ENCODE measurements at regions not wholly inside any gene's neighbourhood (a gene's known extent, or its start where the extent isn't known, plus 50 kb on each side); places are given as distances from the start of the nearest gene placed in this dataset.

DNA sequence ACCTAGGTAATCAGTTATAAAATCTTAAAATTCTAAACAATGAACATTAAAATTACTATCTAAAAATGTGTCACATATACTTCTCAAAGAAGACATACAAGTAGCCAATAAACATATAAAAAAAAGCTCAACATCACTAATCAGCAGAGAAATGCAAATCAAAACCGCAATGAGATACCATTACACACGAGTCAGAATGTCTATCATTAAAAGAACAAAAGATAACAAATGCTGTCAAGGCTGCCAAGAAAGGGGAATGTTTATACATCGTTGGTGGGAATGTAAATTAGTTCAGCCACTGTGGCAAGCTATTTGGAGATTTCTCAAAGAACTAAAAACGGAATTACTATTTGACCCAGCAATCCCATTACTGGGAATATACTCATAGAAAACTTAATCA lies 310.3 kb upstream of the EDNRB start:
- in situ Hi-C loops (cut with HindIII; ENCODE audit: low pct_unique_long_range_greater_than_20kb, low sequenced_read_pairs): no loop called here
- TF ChIP-seq JUND (IDR thresholded peaks at IDR 0.05; ENCODE audit: low read depth): no peak
- DNase-seq (ENCODE audit: low read depth in 1 of 2, low spot score in 1 of 2): no peak

DNA sequence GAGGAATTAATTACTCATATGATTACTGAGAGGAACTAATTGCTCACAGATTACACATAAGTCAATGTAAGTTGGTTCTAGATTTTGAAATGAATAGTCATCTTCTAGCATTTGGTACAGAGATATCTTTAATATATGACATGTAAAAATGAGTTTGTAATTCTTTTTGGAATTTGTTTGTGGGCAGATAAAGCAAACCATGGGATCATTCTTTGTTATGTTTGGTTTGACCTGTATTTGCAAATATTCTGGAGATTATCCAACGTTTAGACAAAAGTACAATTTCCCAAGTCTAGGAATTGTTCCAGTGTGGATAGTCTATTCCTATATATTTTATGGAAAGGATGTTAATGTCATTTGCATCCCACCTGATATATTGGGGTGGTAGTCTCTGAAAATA lies 309.6 kb upstream of the EDNRB start:
- in situ Hi-C loops (cut with HindIII; ENCODE audit: low pct_unique_long_range_greater_than_20kb, low sequenced_read_pairs): no loop called here
- no peak for DNase-seq (ENCODE audit: low read depth in 1 of 2, low spot score in 1 of 2)
- TF ChIP-seq JUND (IDR thresholded peaks at IDR 0.05; ENCODE audit: low read depth): no peak

DNA sequence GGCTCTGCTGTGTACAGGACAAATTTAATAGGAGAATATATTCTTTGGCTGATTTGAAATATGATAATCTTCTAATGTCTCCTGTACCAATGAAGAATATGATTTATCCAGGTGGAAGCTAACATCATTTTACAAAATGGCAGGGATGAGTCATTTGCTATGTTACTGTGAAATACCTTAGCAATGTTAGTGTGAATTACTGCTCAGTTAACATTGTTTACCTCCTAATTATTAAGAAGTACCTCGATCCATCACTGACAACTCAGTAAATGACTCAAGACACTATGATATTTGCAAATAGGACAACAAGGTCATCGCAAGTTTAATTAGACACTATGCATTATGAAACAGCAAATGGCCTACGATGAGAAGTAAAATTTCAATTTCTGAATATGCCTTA lies 309.1 kb upstream of the EDNRB start:
- no peak for TF ChIP-seq JUND (IDR thresholded peaks at IDR 0.05; ENCODE audit: low read depth)
- in situ Hi-C loops (cut with HindIII; ENCODE audit: low pct_unique_long_range_greater_than_20kb, low sequenced_read_pairs): no loop called here
- DNase-seq (ENCODE audit: low read depth in 1 of 2, low spot score in 1 of 2): no peak

DNA sequence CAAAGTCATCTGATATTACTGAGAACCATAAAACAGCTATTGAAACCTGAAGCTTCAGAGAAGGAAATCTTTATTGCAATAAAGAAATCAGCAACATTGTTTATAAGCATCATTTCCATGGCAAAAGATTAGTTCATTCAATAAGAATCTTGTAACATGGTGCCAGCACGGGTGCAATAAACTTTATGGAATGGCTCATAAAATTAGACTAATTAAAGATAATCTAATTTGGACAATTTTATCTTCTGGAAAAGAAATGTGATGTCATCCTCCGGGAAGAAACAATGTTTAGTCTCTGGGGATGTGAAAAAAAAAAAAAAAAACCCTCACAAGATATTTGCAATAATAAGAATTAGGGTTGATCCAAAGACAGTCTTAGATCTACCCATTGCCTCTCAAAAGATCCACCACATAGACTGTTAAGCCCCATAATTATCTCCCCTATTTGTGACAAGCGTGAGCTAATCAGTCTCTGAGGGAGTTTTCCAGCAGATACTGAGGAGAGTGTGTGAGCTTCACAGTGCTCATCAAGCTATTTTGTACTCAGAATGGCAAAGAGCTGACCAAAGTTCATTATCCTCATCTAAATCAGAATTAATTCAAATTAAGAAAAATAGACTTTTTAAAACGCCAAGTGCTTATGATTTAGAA lies 297.0 kb upstream of the EDNRB start:
- DNase-seq (ENCODE audit: low read depth in 1 of 2, low spot score in 1 of 2): no peak
- in situ Hi-C loops (cut with HindIII; ENCODE audit: low pct_unique_long_range_greater_than_20kb, low sequenced_read_pairs): no loop called here
- TF ChIP-seq JUND (IDR thresholded peaks at IDR 0.05; ENCODE audit: low read depth): no peak

DNA sequence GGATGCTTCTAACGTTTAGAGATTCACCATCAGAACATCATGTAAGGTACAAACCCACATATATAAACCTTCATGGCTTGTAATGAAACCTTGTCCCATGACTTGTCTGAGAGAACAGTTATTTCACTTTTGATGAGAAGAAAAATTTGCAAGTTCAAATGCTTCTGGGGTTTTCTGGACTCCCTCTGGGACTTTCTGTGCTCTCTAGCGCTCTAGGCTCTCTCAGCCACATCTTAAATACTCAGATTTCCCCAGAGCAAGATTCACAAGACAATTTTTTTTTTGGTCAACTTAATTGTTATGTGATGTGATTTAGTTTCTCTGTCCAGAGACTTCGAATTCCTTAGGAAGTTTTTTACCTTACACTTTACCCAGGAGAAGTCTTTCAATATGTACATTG lies 282.8 kb upstream of the EDNRB start:
- in situ Hi-C loops (cut with HindIII; ENCODE audit: low pct_unique_long_range_greater_than_20kb, low sequenced_read_pairs): no loop called here
- DNase-seq (ENCODE audit: low read depth in 1 of 2, low spot score in 1 of 2): no peak
- no peak for TF ChIP-seq JUND (IDR thresholded peaks at IDR 0.05; ENCODE audit: low read depth)

DNA sequence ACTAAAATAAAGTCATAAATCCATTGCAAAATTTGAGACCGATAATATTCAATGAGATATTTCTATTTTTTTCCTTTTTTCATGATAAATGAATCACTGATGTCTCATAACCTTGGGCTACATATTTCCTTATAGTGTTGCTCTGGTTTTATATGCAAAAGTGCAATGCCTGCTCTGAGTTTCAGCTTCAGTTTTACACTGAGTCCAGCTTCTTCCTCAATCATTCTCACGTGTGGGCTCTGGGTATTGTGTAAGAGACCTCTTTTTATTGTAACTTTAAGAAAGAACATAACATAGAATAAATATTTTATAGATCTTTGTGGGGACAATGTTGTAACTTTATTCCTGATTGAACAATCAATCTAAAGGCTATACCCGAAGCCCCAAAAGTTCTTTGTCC lies 280.2 kb upstream of the EDNRB start:
- DNase-seq (ENCODE audit: low read depth in 1 of 2, low spot score in 1 of 2): no peak
- TF ChIP-seq JUND (IDR thresholded peaks at IDR 0.05; ENCODE audit: low read depth): no peak
- in situ Hi-C loops (cut with HindIII; ENCODE audit: low pct_unique_long_range_greater_than_20kb, low sequenced_read_pairs): no loop called here

DNA sequence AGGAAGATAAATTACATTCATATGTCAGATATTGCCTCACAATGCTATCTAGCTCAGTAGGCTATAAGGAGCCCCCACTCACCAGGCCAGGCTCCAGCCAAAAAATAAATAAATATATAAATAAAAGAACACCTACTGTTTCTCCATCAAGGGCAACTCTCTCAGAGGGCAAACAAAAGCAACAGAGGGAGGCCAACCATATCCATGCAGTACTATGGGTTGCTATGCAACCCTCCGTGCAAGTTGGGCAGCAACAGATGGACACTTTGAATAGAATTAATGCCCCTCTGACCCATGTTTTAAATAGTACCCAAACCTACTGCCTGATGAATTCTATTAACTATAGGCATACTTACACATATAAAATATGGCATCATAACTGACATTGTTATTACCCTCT lies 279.8 kb upstream of the EDNRB start:
- no peak for DNase-seq (ENCODE audit: low read depth in 1 of 2, low spot score in 1 of 2)
- in situ Hi-C loops (cut with HindIII; ENCODE audit: low pct_unique_long_range_greater_than_20kb, low sequenced_read_pairs): no loop called here
- no peak for TF ChIP-seq JUND (IDR thresholded peaks at IDR 0.05; ENCODE audit: low read depth)

DNA sequence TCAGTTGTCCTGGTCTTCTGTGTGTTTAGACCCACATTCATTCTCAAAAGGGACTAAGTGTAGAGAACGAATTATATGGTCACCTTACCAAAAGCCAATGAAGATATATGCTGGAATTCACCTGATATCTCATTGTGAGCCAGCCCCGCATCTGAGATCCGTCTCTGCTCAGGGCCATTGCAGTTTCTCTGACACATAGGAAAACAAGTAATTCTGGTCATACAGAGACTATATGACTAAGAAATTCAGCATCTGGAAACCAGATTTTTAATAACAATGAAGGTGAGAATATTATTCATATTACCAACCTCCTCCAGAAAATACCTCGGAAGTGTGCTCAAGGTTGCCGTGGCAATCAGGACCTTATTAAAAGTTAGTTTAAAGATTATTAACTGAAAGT lies 278.6 kb upstream of the EDNRB start:
- in situ Hi-C loops (cut with HindIII; ENCODE audit: low pct_unique_long_range_greater_than_20kb, low sequenced_read_pairs): no loop called here
- TF ChIP-seq JUND (IDR thresholded peaks at IDR 0.05; ENCODE audit: low read depth): no peak
- DNase-seq (ENCODE audit: low read depth in 1 of 2, low spot score in 1 of 2): no peak

DNA sequence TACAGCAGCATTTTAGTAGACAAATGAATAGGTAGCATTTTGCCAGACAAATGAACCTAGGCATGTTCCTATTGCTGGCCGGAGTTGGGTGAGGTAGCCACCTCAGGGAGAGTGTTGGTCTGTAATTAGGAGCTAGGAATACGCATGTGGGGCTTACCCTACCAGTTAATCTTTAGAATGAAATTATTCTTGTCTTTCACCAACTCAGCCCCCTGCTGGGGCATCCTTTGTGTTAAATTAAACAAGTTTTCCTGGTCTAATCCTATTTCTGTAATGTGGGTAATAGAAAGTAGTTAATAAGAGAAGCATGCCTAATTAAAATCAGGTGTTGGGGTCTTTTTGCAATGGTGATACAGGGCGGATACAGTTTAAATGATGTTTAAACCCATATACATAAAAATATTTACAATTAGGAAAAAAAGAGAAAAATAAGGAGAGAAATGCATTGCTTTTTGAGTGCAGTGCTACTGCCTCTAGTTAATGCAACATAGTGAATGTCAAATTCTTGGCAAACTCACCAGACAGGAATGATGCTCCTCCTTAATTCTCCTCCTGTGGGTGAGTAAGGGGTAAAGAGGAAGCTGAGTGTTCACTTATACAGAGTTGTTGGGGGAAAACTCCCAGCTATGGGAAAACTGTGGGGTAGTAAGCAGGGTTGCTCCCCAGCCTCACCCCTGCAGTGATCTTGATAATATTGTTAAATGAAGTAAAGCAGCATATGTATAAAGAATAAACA lies 276.4 kb upstream of the EDNRB start:
- TF ChIP-seq JUND (IDR thresholded peaks at IDR 0.05; ENCODE audit: low read depth): no peak
- in situ Hi-C loops (cut with HindIII; ENCODE audit: low pct_unique_long_range_greater_than_20kb, low sequenced_read_pairs): no loop called here
- DNase-seq (ENCODE audit: low read depth in 1 of 2, low spot score in 1 of 2): no peak

DNA sequence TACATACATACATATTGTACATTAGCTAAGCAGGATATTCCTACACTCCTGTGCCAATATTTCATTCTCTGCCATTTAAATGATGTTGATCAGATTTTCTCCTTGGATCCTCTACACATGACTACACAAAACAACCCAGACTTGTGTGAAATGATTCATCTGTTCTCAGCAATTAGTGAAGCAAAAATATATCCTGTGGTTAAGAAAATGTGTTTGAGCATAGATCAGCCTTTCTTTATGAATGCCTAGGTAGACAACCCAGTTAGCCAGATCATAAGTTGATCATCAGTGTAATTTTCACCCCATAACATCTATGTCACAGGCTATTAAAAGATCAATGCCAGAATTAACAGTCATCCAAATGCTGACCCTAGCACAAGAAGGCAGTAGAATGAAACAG lies 275.2 kb upstream of the EDNRB start:
- in situ Hi-C loops (cut with HindIII; ENCODE audit: low pct_unique_long_range_greater_than_20kb, low sequenced_read_pairs): no loop called here
- no peak for TF ChIP-seq JUND (IDR thresholded peaks at IDR 0.05; ENCODE audit: low read depth)
- DNase-seq (ENCODE audit: low read depth in 1 of 2, low spot score in 1 of 2): no peak

DNA sequence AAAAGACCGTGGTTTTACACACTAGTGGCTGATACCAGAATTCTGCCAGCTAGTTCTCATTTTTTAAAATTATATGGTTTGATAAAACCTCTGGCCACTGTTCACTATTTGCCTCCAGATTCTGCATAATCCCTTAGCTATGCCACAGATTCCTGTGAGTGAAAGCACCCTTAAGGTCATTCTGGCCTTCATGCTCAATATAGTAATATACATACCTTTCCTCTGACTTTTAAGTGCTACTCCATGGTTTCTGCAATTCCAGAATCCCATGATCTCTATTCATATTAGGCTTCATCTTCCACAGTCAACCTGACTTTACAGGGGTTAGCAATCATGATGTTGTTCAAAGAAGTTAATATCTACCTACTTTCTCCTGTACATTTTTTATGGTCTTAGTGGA lies 274.1 kb upstream of the EDNRB start:
- in situ Hi-C loops (cut with HindIII; ENCODE audit: low pct_unique_long_range_greater_than_20kb, low sequenced_read_pairs): no loop called here

DNA sequence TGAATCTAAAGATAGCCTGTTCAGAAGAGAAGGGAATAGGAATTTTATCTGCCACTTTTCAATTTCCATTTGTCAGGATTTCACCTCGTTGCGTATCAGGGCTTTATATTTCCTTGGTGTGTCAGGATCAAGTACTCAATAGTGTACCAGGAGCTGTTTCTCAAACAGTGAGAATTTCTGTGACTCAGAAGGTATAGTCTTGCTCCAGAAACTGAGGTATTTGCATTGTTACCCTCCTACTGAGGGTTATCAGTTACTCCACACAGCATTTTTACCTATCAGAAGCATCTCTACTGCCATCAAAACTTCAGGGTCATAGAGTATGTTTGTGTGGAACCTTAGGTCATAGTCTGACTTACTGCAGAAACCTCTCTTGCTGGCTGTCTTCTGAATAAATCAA lies 271.7 kb upstream of the EDNRB start:
- TF ChIP-seq JUND (IDR thresholded peaks at IDR 0.05; ENCODE audit: low read depth): no peak
- no peak for DNase-seq (ENCODE audit: low read depth in 1 of 2, low spot score in 1 of 2)
- in situ Hi-C loops (cut with HindIII; ENCODE audit: low pct_unique_long_range_greater_than_20kb, low sequenced_read_pairs): no loop called here

More for the DNA sequence above, 274.1 kb upstream of the EDNRB start:
- no peak for TF ChIP-seq JUND (IDR thresholded peaks at IDR 0.05; ENCODE audit: low read depth)
- no peak for DNase-seq (ENCODE audit: low read depth in 1 of 2, low spot score in 1 of 2)

DNA sequence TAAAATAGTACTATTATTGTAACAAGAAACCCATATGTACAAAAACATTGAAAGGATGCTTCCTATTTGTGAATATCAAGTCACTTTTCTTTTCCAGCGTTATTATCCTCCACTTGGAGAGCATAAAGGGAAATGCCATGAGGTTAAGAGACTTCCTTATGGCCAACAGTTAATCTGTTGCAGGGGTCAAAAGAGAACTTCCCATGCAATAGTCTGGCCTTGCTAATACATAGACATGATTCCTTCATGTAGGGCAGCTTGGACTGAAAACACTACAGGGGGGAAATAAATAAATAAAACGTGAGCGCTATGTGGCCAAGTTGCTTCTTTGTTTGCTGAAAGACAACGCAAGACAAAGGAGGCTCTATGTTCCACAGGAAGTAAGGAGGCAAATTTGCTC lies 269.1 kb upstream of the EDNRB start:
- in situ Hi-C loops (cut with HindIII; ENCODE audit: low pct_unique_long_range_greater_than_20kb, low sequenced_read_pairs): no loop called here
- DNase-seq (ENCODE audit: low read depth in 1 of 2, low spot score in 1 of 2): no peak

DNA sequence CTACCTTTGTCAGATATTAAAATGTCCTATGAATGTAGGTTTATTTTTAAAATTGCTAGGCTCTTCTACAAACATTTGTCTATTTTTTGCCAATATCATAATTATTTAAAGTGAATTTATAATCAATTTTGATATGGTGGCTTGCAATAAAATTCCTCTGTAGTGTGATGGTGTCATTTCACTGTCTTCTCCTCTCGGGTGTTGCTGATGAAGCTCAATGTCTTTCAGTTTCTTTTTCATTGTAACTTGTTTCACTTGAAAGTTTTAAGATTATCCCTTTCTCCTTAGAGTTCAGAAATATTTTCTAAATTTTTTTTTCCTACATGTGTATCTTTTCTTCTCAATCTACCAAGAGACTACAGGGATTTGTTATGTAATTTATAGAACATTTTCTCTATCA lies 267.1 kb upstream of the EDNRB start:
- no peak for TF ChIP-seq JUND (IDR thresholded peaks at IDR 0.05; ENCODE audit: low read depth)
- in situ Hi-C loops (cut with HindIII; ENCODE audit: low pct_unique_long_range_greater_than_20kb, low sequenced_read_pairs): no loop called here
- DNase-seq (ENCODE audit: low read depth in 1 of 2, low spot score in 1 of 2): no peak

More for the DNA sequence above, 269.1 kb upstream of the EDNRB start:
- no peak for TF ChIP-seq JUND (IDR thresholded peaks at IDR 0.05; ENCODE audit: low read depth)

Data from T47D (cell line).